ENCODE measurements at regions not wholly inside any gene's neighbourhood (a gene's known extent, or its start where the extent isn't known, plus 50 kb on each side); places are given as distances from the start of the nearest gene placed in this dataset.
"Not testable (repeated sequence)": the region's sequence is repeated elsewhere in the genome, so short reads cannot be mapped to it uniquely, and the experiment has no call there.

DNA sequence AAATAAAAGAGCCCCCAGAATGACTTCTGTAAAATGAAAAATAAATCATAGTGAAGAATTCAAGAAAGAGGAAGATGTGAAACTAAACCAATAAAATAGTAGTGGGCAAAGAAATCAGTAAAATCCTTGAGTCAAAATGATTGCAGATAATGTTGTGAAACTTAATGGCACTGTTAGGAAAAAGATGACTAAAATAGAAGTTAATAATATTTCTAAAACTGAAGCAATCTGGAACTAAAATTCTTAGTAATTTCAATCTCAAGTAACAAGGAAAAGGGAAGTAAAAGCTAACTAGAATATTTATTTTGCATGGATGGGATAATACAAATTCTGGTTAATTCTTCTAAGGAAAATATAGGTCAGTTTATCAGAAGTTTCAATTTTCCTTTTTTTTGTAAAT, 84.6 kb downstream of the TMCO5A start:
- TF ChIP-seq, protein P1, sequence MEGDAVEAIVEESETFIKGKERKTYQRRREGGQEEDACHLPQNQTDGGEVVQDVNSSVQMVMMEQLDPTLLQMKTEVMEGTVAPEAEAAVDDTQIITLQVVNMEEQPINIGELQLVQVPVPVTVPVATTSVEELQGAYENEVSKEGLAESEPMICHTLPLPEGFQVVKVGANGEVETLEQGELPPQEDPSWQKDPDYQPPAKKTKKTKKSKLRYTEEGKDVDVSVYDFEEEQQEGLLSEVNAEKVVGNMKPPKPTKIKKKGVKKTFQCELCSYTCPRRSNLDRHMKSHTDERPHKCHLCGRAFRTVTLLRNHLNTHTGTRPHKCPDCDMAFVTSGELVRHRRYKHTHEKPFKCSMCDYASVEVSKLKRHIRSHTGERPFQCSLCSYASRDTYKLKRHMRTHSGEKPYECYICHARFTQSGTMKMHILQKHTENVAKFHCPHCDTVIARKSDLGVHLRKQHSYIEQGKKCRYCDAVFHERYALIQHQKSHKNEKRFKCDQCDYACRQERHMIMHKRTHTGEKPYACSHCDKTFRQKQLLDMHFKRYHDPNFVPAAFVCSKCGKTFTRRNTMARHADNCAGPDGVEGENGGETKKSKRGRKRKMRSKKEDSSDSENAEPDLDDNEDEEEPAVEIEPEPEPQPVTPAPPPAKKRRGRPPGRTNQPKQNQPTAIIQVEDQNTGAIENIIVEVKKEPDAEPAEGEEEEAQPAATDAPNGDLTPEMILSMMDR (IDR thresholded peaks at IDR 0.05; ENCODE audit: low read length, missing control alignments) = no peak
- no peak overlapping the region for H3K4me3 ChIP-seq (replicated peaks; ENCODE audit: low read depth, low read length)
- DNase-seq (ENCODE audit: low read depth) = no peak

DNA sequence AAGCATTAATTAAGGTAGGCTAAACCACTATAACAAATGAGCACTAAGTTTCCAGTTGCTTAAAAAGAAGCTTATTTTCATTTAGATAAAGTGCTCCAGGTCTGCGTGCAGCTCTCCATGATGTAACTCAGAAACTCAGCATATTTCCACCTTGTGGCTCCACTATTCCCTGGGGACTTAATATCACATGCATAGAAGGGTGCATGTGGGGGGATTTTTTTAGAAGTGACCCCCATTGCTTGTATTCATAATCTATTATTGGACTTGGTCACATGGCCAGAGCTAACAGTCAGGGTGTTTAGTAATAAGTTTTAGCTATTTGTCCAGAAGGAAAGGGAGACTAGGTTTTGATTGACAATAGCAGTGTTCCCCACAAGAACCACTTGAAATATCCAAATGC, 86.8 kb downstream of the TMCO5A start:
- no peak for DNase-seq (ENCODE audit: low read depth)
- TF ChIP-seq, protein P1 (IDR thresholded peaks at IDR 0.05; ENCODE audit: low read length, missing control alignments) = no peak

DNA sequence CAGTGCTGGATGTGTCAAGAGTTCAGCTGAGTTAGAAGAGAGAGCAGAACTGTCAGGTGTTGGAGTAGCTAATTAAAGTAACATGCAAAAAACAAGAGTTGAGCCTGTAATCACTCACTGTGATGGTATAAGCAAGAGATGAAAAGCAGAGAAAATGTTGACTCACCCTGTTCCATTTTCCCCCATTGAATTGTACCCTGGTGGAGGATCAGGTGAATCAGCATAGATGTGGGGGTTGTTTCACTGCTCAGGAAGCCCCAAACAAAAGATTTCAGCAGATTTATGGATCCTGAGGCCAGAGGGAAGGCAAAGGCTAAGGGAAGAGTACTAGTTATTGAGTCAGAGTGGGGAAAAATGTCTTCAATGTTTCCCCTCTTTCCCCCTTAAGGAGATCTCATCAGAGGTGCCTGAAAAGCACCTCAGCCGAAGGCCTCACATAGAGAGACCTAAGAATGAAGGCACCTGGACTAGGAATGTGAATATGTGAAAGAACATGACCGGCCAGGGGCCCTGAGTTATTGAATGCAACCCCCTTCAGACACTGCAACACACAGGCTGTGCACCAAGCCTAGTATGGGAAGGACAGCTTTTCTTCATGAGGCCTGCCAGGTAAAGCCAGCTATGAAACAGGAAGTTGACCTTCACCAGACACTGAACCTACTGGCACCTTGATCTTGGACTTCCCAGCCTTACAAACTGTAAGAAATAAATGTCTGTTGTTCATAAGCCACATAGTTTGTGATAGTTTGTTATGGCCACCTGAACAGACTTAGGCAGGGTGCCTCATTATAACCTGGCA, 90.1 kb downstream of the TMCO5A start:
- H3K4me3 ChIP-seq (replicated peaks; ENCODE audit: low read depth, low read length) = no peak overlapping the region
- TF ChIP-seq, protein P1 (IDR thresholded peaks at IDR 0.05; ENCODE audit: low read length, missing control alignments) = no peak
- no peak for DNase-seq (ENCODE audit: low read depth)

More for the DNA sequence above, 86.8 kb downstream of the TMCO5A start:
- no peak overlapping the region for H3K4me3 ChIP-seq (replicated peaks; ENCODE audit: low read depth, low read length)

DNA sequence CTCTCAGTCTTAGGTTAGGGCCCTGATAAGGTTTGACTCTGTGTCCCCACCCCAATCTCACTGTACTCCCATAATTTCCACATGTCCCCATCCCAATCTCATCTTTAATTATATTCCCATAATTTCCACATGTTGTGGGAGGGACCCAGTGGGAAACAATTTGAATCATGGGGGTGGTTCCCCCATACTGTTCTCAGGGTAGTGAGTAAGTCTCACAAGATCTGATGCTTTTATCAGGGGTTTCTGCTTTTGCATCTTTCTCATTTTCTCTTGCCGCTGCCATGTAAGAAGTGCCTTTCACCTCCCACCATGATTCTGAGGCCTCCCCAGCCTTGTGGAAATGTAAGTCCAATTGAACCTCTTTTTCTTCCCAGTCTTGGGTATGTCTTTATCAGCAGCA, 91.2 kb downstream of the TMCO5A start:
- DNase-seq (ENCODE audit: low read depth); H3K4me3 ChIP-seq (replicated peaks; ENCODE audit: low read depth, low read length): not testable (repeated sequence)

DNA sequence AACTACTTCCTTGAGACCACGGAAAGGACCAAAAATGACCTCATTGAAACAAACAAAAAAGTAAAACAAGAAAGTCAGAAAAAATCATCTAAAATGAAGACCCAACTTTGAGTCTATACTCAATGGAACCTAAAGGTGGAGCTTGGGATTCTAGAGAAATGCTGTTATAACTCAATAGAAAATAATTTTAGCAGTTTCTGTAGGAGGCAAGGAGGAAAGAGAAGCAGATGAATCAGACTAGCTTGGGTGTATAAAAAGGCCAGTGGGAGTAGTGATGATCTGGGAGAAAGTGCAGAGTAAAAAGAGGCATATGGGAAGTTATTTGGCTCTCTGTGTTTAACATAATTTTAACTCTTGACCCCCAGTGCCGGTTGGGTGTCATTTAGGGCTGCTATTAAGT, 94.4 kb downstream of the TMCO5A start:
- DNase-seq (ENCODE audit: low read depth) = peak; percentile 71
- H3K4me3 ChIP-seq (replicated peaks; ENCODE audit: low read depth, low read length) = no peak overlapping the region
- TF ChIP-seq, protein P1 (IDR thresholded peaks at IDR 0.05; ENCODE audit: low read length, missing control alignments) = peak; percentile 43

DNA sequence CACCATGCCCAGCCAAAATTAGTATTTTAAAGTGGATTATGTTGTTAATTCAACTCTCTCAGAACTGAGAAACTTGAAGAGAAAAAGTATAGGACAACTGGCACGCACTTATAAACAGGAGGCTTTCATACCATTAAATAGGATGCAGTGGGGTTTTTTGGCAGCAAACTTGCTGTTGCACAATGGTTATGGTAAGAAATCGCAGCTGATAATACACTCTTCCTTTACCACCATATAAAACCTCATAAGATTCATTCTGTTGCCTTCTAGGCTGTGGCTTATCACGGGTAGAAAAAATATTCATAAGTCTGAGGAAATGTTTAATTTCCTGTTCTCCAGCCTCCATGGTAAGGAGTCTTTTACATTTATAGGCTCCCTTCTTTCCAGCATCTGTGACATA, 95.3 kb downstream of the TMCO5A start:
- peak; percentile 95 for DNase-seq (ENCODE audit: low read depth)

DNA sequence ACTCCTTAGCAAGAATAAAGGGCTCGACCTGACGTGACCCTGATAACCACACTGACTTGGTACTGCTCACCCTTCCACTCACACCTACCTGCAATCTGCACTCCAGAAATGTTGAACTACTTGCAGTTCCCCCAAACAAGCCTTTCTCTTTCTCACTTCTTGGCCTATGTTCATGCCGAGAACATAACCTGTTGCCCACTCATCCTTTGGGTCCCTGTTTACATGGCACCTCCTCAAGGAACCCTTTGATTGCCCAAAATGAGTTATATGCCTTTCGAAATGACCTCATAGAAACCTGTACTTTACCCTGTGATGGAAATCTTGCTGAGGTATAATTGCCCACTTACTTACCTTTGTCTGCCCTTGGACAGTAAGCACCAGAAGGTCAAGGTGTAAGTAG, 96.2 kb downstream of the TMCO5A start:
- no peak for DNase-seq (ENCODE audit: low read depth)
- TF ChIP-seq, protein P1 (IDR thresholded peaks at IDR 0.05; ENCODE audit: low read length, missing control alignments) = no peak
- H3K4me3 ChIP-seq (replicated peaks; ENCODE audit: low read depth, low read length) = no peak overlapping the region

More for the DNA sequence above, 95.3 kb downstream of the TMCO5A start:
- H3K4me3 ChIP-seq (replicated peaks; ENCODE audit: low read depth, low read length) = no peak overlapping the region
- TF ChIP-seq, protein P1 (IDR thresholded peaks at IDR 0.05; ENCODE audit: low read length, missing control alignments) = no peak
